ENCODE measurements at regions not wholly inside any gene's neighbourhood (a gene's known extent, or its start where the extent isn't known, plus 50 kb on each side); places are given as distances from the start of the nearest gene placed in this dataset.

- no peak for TF ChIP-seq CTCF (IDR thresholded peaks at IDR 0.05; ENCODE audit: low read depth, low read length)
- TF ChIP-seq EZH2phosphoT487 (IDR thresholded peaks at IDR 0.05; ENCODE audit: low read depth) = no peak
Measured at GRCh38 chr5:130708754-130709153, 456.3 kb downstream of the HINT1 start.
